ENCODE measurements at regions not wholly inside any gene's neighbourhood (a gene's known extent, or its start where the extent isn't known, plus 50 kb on each side); places are given as distances from the start of the nearest gene placed in this dataset.

DNA sequence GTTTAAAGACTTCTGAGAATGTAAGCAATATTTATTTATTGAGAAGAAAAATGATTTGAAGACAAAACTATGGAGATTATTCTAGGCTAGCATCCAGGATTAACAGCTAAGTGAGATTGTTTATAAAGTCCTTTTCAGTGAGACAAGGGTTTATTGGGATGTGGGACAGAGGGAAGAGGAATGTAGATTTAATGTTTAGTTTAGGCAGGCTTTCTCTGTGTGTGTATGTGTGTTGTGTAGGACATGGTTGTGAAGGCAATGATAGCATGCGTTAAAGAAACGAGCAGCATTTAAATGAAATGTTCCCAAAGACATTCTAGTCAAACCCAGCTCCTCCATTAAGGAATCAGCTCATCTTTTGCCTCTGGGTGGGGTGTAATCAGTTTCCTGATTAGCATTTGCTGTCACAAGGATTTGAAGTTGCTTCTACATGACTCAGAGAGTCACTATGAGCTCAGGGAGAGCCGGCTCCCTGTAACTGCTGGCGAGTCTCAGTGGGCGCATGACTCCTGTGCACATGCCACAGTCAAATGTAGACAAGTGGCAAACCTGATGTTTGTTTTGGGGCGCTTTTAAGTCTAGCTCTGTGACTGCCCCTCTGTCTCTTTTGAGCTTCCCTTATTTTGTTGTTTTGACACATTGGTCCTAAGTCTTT, 442.2 kb upstream of the CELF4 start (continued):
- TF ChIP-seq BCL3 (IDR thresholded peaks at IDR 0.05; ENCODE audit: borderline replicate concordance, insufficient read depth, low read depth, low read length, poor library complexity, severe bottlenecking) (no peak), SUZ12 (IDR thresholded peaks at IDR 0.05; ENCODE audit: unreplicated experiment) (no peak), RFX5 (IDR thresholded peaks at IDR 0.05; ENCODE audit: low read depth, low read length) (no peak), PKNOX1 (IDR thresholded peaks at IDR 0.05) (no peak), ZNF217 (IDR thresholded peaks at IDR 0.05) (no peak), JUNB (IDR thresholded peaks at IDR 0.05) (no peak), PRDM15 (CRISPR knock-in tag; IDR thresholded peaks at IDR 0.05) (no peak), SRF (IDR thresholded peaks at IDR 0.05; ENCODE audit: low read depth in 2 of 2, low read length in 2 of 2) (no peak), CREM (IDR thresholded peaks at IDR 0.05; ENCODE audit: low read depth) (no peak)
- TF ChIP-seq, protein P1, sequence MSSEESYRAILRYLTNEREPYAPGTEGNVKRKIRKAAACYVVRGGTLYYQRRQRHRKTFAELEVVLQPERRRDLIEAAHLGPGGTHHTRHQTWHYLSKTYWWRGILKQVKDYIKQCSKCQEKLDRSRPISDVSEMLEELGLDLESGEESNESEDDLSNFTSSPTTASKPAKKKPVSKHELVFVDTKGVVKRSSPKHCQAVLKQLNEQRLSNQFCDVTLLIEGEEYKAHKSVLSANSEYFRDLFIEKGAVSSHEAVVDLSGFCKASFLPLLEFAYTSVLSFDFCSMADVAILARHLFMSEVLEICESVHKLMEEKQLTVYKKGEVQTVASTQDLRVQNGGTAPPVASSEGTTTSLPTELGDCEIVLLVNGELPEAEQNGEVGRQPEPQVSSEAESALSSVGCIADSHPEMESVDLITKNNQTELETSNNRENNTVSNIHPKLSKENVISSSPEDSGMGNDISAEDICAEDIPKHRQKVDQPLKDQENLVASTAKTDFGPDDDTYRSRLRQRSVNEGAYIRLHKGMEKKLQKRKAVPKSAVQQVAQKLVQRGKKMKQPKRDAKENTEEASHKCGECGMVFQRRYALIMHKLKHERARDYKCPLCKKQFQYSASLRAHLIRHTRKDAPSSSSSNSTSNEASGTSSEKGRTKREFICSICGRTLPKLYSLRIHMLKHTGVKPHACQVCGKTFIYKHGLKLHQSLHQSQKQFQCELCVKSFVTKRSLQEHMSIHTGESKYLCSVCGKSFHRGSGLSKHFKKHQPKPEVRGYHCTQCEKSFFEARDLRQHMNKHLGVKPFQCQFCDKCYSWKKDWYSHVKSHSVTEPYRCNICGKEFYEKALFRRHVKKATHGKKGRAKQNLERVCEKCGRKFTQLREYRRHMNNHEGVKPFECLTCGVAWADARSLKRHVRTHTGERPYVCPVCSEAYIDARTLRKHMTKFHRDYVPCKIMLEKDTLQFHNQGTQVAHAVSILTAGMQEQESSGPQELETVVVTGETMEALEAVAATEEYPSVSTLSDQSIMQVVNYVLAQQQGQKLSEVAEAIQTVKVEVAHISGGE (CRISPR knock-in tag; IDR thresholded peaks at IDR 0.05) = no peak

Data from GM12878 (cell line).